ENCODE measurements at regions not wholly inside any gene's neighbourhood (a gene's known extent, or its start where the extent isn't known, plus 50 kb on each side); places are given as distances from the start of the nearest gene placed in this dataset.
A peak's percentile ranks its signal among the peaks of the same experiment; 100 is the strongest.

DNA sequence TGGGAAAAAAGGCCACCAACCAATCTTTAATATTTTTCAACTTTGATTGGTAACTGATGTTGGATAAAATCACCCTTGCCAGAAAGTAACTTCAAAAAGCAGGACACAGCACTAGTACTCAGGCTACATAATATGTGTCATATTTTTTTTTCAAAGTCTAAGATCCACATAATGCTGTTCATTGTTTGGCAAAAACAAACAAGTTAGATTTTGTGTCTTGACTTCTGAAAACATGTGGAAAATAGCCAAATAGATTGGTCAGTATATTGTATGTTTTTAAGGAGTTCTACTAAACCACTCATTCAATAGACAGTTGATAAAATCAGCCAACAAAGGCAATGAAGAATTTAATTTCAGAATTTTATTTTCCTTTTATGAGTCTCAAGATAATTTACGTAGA lies 111.7 kb upstream of the CCDC54 start:
- H3K4me3 ChIP-seq (ENCODE audit: low read depth, low read length) = peak overlapping the region; percentile 8; the same call in 1 of the 2 replicates
- no peak for DNase-seq (ENCODE audit: low read depth)
- TF ChIP-seq, protein P1, sequence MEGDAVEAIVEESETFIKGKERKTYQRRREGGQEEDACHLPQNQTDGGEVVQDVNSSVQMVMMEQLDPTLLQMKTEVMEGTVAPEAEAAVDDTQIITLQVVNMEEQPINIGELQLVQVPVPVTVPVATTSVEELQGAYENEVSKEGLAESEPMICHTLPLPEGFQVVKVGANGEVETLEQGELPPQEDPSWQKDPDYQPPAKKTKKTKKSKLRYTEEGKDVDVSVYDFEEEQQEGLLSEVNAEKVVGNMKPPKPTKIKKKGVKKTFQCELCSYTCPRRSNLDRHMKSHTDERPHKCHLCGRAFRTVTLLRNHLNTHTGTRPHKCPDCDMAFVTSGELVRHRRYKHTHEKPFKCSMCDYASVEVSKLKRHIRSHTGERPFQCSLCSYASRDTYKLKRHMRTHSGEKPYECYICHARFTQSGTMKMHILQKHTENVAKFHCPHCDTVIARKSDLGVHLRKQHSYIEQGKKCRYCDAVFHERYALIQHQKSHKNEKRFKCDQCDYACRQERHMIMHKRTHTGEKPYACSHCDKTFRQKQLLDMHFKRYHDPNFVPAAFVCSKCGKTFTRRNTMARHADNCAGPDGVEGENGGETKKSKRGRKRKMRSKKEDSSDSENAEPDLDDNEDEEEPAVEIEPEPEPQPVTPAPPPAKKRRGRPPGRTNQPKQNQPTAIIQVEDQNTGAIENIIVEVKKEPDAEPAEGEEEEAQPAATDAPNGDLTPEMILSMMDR (IDR thresholded peaks at IDR 0.05; ENCODE audit: control insufficient read depth, extremely low read depth, insufficient read depth) = no peak

DNA sequence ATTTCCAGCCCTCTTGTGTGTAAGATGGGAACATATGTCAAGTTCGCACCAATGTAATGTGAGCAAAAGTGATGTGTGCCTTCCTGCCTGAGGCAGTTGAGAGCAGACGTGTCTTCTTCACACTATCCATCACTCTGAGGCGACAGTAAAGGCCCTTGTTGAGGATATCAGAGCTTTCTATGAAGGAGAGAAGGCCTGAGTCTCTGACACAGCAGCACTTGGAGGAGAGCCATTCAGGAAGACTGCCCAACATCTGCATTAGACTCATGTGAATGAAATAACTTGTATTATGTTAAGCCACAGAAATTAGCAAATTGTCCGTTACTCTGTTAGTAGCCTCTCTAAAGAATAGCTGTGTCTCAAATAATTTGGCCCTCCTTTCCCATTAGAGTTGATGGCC lies 108.8 kb upstream of the CCDC54 start:
- no peak for DNase-seq (ENCODE audit: low read depth)
- TF ChIP-seq, protein P1 (IDR thresholded peaks at IDR 0.05; ENCODE audit: control insufficient read depth, extremely low read depth, insufficient read depth) = no peak
- no peak overlapping the region for H3K4me3 ChIP-seq (ENCODE audit: low read depth, low read length)

DNA sequence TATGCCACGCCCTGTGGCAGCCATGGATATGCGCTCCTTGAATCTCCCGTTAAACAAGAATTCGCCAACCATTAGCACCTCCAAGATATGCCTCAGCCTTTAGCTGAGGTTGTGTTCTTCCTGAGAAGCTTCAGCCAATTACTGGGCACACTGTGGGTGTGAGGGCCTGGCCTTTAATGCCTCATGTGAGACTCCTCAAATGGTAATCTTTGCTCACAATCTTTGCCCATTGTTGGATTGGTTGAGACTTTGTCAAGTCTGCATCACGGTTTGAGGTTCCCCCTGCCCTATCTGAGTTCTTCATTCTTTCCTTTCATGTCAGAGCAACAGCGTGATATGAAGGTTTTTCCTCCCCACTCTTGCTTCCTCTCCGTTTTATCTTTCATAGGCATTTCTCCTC lies 108.1 kb upstream of the CCDC54 start:
- DNase-seq (ENCODE audit: low read depth) = no peak
- no peak overlapping the region for H3K4me3 ChIP-seq (ENCODE audit: low read depth, low read length)
- TF ChIP-seq, protein P1 (IDR thresholded peaks at IDR 0.05; ENCODE audit: control insufficient read depth, extremely low read depth, insufficient read depth) = no peak

DNA sequence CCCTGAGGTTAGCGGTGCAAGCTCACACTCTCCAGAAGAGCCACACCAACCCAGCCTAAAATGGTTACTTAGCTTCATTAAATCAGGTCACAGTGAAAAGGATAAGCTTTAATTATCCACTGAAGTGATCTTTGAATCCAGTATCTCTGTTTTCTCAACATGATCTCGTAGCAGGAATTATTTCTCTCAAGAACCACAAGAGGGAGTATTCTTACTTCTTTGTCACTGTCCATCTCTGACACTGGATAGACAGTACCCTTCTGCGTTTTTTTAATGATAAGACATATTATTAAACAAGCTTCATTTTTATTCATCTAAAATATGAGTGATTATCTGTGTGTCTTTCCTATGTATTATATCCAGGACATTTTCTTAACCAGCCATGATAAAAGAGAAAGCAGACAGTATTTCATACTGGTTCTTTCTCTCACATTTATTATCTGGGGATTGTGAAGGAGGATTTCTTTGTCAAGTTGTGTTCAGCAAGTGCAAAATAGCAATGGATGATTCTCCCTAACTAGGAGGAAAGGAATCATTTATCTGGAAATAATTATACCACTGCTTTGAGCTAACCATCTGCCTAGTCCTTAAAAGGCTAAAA lies 105.4 kb upstream of the CCDC54 start:
- TF ChIP-seq, protein P1 (IDR thresholded peaks at IDR 0.05; ENCODE audit: control insufficient read depth, extremely low read depth, insufficient read depth) = peak; percentile 67
- H3K4me3 ChIP-seq (ENCODE audit: low read depth, low read length) = no peak overlapping the region
- DNase-seq (ENCODE audit: low read depth) = no peak

DNA sequence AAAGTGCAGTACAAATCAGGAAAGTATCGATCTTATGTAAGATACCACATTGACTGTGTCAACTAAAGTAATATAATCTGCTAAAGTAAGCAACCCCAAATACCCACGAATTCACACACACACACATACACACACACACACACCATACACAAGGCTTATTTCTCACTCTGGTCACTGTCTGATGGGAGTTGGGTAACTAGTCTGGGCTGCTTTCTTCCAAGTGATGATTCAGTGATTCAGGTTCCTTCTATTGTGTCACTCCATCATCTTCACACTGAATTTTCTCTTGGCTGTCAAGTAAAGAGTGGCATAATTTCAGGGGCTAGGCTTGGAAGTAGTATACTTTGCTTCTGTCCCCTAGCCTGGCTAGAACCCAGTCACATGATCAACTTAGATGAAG lies 104.8 kb upstream of the CCDC54 start:
- no peak overlapping the region for H3K4me3 ChIP-seq (ENCODE audit: low read depth, low read length)
- DNase-seq (ENCODE audit: low read depth) = no peak
- TF ChIP-seq, protein P1 (IDR thresholded peaks at IDR 0.05; ENCODE audit: control insufficient read depth, extremely low read depth, insufficient read depth) = no peak

DNA sequence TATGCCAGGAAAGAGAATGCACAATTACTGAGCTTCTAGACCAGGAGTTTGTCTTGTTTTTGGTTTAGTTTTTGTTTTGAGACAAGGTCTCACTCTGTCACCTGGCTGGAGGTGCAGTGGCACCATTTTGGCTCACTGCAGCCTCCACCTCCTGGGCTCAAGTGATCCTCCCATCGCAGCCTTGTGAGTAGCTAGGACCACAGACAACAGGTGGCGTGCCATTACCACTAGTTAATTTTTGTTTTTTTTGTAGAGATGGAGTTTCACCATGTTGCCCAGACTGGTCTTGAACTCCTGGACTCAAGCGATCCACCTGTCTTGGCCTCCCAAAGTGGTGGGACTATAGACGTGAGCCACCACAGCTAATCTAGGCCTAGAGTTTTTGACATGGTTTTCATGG lies 104.4 kb upstream of the CCDC54 start:
- no peak for DNase-seq (ENCODE audit: low read depth)
- TF ChIP-seq, protein P1 (IDR thresholded peaks at IDR 0.05; ENCODE audit: control insufficient read depth, extremely low read depth, insufficient read depth) = 0 out of 2 replicates have a peak, but pooled peaks have one; percentile 17
- H3K4me3 ChIP-seq (ENCODE audit: low read depth, low read length) = no peak overlapping the region

DNA sequence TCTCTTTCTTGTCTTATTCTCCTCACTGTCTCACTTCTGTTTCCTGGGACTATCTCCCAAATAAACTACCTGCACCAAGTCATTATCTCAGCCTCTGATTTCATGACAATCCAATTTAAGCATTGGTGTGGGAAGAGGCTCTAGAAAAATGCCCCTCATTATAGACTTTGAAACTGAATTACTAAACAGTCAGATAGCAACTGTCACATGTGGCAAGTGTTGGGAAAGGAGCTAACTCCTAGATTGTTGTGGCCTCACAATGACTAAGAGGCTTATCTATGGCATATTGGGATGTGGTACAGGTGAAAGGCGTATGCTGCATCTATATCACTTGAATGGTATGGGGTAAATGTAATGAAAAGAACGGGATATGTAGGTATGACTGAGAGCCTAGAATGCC lies 103.5 kb upstream of the CCDC54 start:
- no peak for DNase-seq (ENCODE audit: low read depth)
- TF ChIP-seq, protein P1 (IDR thresholded peaks at IDR 0.05; ENCODE audit: control insufficient read depth, extremely low read depth, insufficient read depth) = no peak
- H3K4me3 ChIP-seq (ENCODE audit: low read depth, low read length) = no peak overlapping the region

Measured in LNCaP clone FGC (cell line).